Neural progenitor cell (in vitro differentiated cells): ENCODE measurements at regions not wholly inside any gene's neighbourhood (a gene's known extent, or its start where the extent isn't known, plus 50 kb on each side); places are given as distances from the start of the nearest gene placed in this dataset. TPM values are rescaled to one million over a fixed set of nuclear protein-coding genes. Genes with fewer than 3 reads are reported as not detected.

Experiments used
- DNase-seq: peaks from one replicate; pipeline ENCODE4 v3.0.0-alpha.2; 2016; ENCODE audit warnings: low spot score
- H2AFZ ChIP-seq: fragments of 200-600 bp; sonication (generic); replicated peaks from 2 replicates; pipeline ENCODE4 v1.6.1; 2016; ENCODE audit warnings: antibody characterized with exemption
- H3F3A ChIP-seq: fragments of 200-600 bp; sonication (generic); 2 replicates; pipeline ENCODE4 v1.6.1; 2016; ENCODE audit warnings: antibody characterized with exemption, low read depth
- H3K27ac ChIP-seq: fragments of 200-600 bp; sonication (generic); 2 replicates; pipeline ENCODE4 v1.5.1; 2016; ENCODE audit warnings: mild to moderate bottlenecking
- H3K27me3 ChIP-seq: fragments of 200-600 bp; sonication (generic); 2 replicates; pipeline ENCODE4 v1.6.1; 2016; ENCODE audit warnings: mild to moderate bottlenecking, moderate library complexity
- H3K36me3 ChIP-seq: fragments of 200-600 bp; sonication (generic); 2 replicates; pipeline ENCODE4 v1.5.1; 2016
- H3K4me1 ChIP-seq: fragments of 200-600 bp; sonication (generic); 2 replicates; pipeline ENCODE4 v1.6.1; 2016; ENCODE audit warnings: mixed run types
- H3K4me2 ChIP-seq: fragments of 200-600 bp; sonication (generic); 2 replicates; pipeline ENCODE4 v1.6.1; 2016
- H3K4me3 ChIP-seq: fragments of 200-600 bp; sonication (generic); 2 replicates; pipeline ENCODE4 v1.5.1; 2016
- H3K79me2 ChIP-seq: fragments of 200-600 bp; sonication (generic); 2 replicates; pipeline ENCODE4 v1.6.1; 2016; ENCODE audit warnings: low read depth
- H3K9ac ChIP-seq: fragments of 200-600 bp; sonication (generic); 2 replicates; pipeline ENCODE4 v1.6.1; 2016
- H3K9me3 ChIP-seq: fragments of 200-600 bp; sonication (generic); 2 replicates; pipeline ENCODE4 v1.5.1; 2016; ENCODE audit warnings: low read depth
- H4K20me1 ChIP-seq: fragments of 200-600 bp; sonication (generic); 2 replicates; pipeline ENCODE4 v1.6.1; 2016; ENCODE audit warnings: low read depth
- H3K27ac Mint-ChIP-seq: 3 replicates; pipeline ENCODE4 v1.8.0; 2021; ENCODE audit warnings: mixed read lengths
- H3K27me3 Mint-ChIP-seq: 2 replicates; pipeline ENCODE4 v1.8.0; 2022; ENCODE audit warnings: low read depth, mild to moderate bottlenecking, inconsistent platforms, moderate library complexity, mixed read lengths; ENCODE audit not compliant: insufficient read depth
- H3K36me3 Mint-ChIP-seq: 3 replicates; pipeline ENCODE4 v1.8.0; 2021; ENCODE audit warnings: mixed read lengths
- H3K4me1 Mint-ChIP-seq: 3 replicates; pipeline ENCODE4 v1.8.0; 2021; ENCODE audit warnings: mixed read lengths
- H3K4me3 Mint-ChIP-seq: 3 replicates; pipeline ENCODE4 v1.8.0; 2021; ENCODE audit warnings: mild to moderate bottlenecking, moderate library complexity, mixed read lengths
- H3K9me3 Mint-ChIP-seq: 3 replicates; pipeline ENCODE4 v1.8.0; 2020; ENCODE audit warnings: mixed read lengths
- EZH2 ChIP-seq: fragments of 200-600 bp; sonication (generic); IDR thresholded peaks from 2 replicates; pipeline ENCODE4 v1.6.1; 2017; ENCODE audit warnings: antibody characterized with exemption, mild to moderate bottlenecking, moderate library complexity
- EZH2phosphoT487 ChIP-seq: fragments of 200-600 bp; sonication (generic); IDR thresholded peaks from 2 replicates; pipeline ENCODE4 v1.6.1; 2017; ENCODE audit warnings: antibody characterized with exemption
- microRNA counts: library from miRNA; unstranded; fragments of <30 nt; microRNA quantifications from one replicate; lab custom pipeline; 2016
- microRNA-seq: library from miRNA; unstranded; fragments of <30 nt; microRNA quantifications from one replicate; pipeline ENCODE4, GENCODE V29; 2016
- small RNA-seq: library from RNA; depleted of rRNA; stranded (forward); fragments of <200 nt; gene quantifications from one replicate; pipeline ENCODE3, GENCODE V24; 2015
- TF ChIP-seq, protein P1 (sequence below): fragments of 200-600 bp; sonication (generic); IDR thresholded peaks from 2 replicates; pipeline ENCODE4 v1.5.1; 2017; ENCODE audit warnings: antibody characterized with exemption, mild to moderate bottlenecking

DNA sequence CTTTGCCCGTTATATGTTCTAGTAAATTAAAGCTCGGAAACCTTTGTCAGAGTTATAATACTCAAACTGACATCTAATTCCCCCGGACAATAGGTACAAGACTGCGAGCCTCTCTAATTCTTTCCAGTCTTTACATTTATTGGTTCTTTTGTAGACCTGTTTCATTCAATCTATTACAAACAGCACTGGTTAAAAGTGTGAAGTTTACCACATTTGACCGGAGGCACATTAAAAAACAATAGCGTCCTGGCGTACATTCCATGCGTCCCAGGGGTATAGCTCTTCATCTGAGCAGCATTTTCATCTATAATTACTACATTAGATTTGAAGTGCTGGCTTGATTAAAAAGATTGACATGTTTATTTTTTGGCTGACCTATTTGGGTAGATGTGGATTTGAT is 49.9 kb upstream of the TENM3 start:
- Mint-ChIP-seq H3K27ac (peak overlapping the region; percentile 36), H3K4me1 (peaks cover 12% of the 10 kb centered on the region), H3K36me3 (peaks cover 74% of the 10 kb centered on the region), H3K27me3 (peaks cover 2% of the 10 kb centered on the region), H3K4me3 (no peak overlapping the region), H3K9me3 (peaks cover 48% of the 10 kb centered on the region)
- Histone ChIP-seq H3K9me3 (no peaks in the 10 kb centered on the region), H3F3A (peaks cover 3% of the 10 kb centered on the region), H3K4me2 (peak overlapping the region; percentile 25), H3K27ac (peak overlapping the region; percentile 23), H3K36me3 (no peaks in the 10 kb centered on the region), H3K4me3 (no peak overlapping the region), H3K79me2 (peaks cover 42% of the 10 kb centered on the region), H3K27me3 (no peaks in the 10 kb centered on the region), H3K9ac (no peak overlapping the region), H3K4me1 (peaks cover 43% of the 10 kb centered on the region), H4K20me1 (no peaks in the 10 kb centered on the region), H2AFZ (no peak overlapping the region)
- TF ChIP-seq EZH2 (no peak), EZH2phosphoT487 (no peak)
- TF ChIP-seq, protein P1, sequence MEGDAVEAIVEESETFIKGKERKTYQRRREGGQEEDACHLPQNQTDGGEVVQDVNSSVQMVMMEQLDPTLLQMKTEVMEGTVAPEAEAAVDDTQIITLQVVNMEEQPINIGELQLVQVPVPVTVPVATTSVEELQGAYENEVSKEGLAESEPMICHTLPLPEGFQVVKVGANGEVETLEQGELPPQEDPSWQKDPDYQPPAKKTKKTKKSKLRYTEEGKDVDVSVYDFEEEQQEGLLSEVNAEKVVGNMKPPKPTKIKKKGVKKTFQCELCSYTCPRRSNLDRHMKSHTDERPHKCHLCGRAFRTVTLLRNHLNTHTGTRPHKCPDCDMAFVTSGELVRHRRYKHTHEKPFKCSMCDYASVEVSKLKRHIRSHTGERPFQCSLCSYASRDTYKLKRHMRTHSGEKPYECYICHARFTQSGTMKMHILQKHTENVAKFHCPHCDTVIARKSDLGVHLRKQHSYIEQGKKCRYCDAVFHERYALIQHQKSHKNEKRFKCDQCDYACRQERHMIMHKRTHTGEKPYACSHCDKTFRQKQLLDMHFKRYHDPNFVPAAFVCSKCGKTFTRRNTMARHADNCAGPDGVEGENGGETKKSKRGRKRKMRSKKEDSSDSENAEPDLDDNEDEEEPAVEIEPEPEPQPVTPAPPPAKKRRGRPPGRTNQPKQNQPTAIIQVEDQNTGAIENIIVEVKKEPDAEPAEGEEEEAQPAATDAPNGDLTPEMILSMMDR, result no peak
- no peak for DNase-seq

MicroRNA genes in the stretch of these regions (microRNA counts, 767-probe panel; counts per million panel counts)
- 460 counts per million, percentile 90 among the panel's probes with 10 or more counts for microRNA hsa-miR-1305 (lab: Ali Mortazavi, UCI)

Small RNA genes lying in the stretch of these regions (microRNA-seq; reads per million reads assigned to microRNA genes)
- gene MIR1305, result 17.1 reads per million, percentile 48 among the genes with 10 or more reads in this experiment

Small RNA genes lying in the stretch of these regions (small RNA-seq; reads per million reads assigned to genes)
- not detected for gene AC018710.1
- gene AC019235.1, result not detected
- not detected for gene MIR1305
- not detected for gene RF00571
- not detected for gene RN7SKP13
- not detected for gene RNA5SP173
- 0.07 reads per million for gene RNU1-45P
